Nephron (organoid): ENCODE measurements at regions not wholly inside any gene's neighbourhood (a gene's known extent, or its start where the extent isn't known, plus 50 kb on each side); places are given as distances from the start of the nearest gene placed in this dataset.

ENCODE experiments used
- H3K27ac Mint-ChIP-seq, 3 experiments: 2 replicates each; pipeline ENCODE4 v1.8.0; 2020; ENCODE audit warnings: mixed read lengths in 3 of 3, mild to moderate bottlenecking in 2 of 3, moderate library complexity in 1 of 3
- H3K27me3 Mint-ChIP-seq: 2 replicates; pipeline ENCODE4 v1.8.0; 2021; ENCODE audit warnings: low read depth, mild to moderate bottlenecking, moderate library complexity, mixed read lengths
- H3K36me3 Mint-ChIP-seq: 2 replicates; pipeline ENCODE4 v1.8.0; 2020; ENCODE audit warnings: low read depth, mixed read lengths
- H3K4me1 Mint-ChIP-seq: 2 replicates; pipeline ENCODE4 v1.8.0; 2020; ENCODE audit warnings: mixed read lengths
- H3K4me3 Mint-ChIP-seq, 3 experiments: 2 replicates each; pipeline ENCODE4 v1.8.0; 2020; ENCODE audit warnings: mild to moderate bottlenecking in 3 of 3, mixed read lengths in 3 of 3, moderate library complexity in 2 of 3
- H3K9me3 Mint-ChIP-seq: 2 replicates; pipeline ENCODE4 v1.8.0; 2020; ENCODE audit warnings: mixed read lengths
- CTCF ChIP-seq, 3 experiments: fragments of 200-600 bp; sonication (generic); IDR thresholded peaks; one replicate each; pipeline ENCODE4 v1.5.0; 2021; ENCODE audit warnings: antibody characterized with exemption in 3 of 3; ENCODE audit not compliant: unreplicated experiment in 3 of 3

DNA sequence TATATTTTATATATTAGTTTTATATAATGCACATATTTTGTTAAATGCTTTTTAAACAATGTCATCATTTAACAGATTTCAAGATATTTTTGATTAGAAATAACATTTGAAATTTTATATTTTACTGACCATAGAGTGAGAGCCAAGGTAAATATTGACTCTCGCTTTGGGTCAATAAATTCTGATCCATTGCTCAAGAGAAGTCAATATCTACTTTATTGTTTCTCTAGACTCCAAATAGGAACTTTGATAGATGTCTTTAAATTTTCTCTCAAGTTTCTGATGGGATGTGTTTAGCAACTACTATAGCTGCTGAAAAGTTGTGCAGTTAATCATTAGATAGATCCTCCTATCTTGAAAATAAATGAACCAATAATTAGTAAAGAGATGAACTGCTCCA lies 61.4 kb upstream of the ATXN7L3B start:
- no peak for TF ChIP-seq CTCF (IDR thresholded peaks at IDR 0.05; ENCODE audit: unreplicated experiment in 3 of 3)
- H3K36me3 Mint-ChIP-seq, result no peaks in the 10 kb centered on the region

DNA sequence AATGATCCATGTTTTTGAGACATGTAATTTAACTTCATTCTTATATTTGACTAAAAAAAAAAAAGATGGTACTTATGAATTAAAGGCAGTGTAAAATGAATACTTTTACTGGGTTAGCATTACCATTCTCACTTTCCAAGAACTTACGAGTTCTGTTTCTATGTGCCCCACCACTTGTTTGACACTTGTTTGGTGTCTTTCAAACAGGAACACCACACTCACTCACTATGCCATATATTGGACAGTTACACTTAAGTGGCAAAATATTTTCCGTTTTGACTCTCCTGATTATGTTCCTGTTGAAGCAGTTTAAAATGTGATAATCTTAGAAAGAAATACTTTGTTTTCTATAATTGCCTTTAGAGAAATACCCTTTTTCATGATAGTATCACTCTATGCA lies 56.6 kb upstream of the ATXN7L3B start:
- Mint-ChIP-seq H3K36me3 (no peaks in the 10 kb centered on the region), H3K27ac (no peak overlapping the region), H3K4me3 (no peak overlapping the region), H3K27me3 (no peaks in the 10 kb centered on the region), H3K9me3 (no peaks in the 10 kb centered on the region), H3K4me1 (no peaks in the 10 kb centered on the region)
- TF ChIP-seq CTCF (IDR thresholded peaks at IDR 0.05; ENCODE audit: unreplicated experiment in 3 of 3), result no peak

More for the DNA sequence above, 61.4 kb upstream of the ATXN7L3B start:
- no peaks in the 10 kb centered on the region for H3K4me1 Mint-ChIP-seq
- no peak overlapping the region for H3K27ac Mint-ChIP-seq
- no peak overlapping the region for H3K4me3 Mint-ChIP-seq
- H3K9me3 Mint-ChIP-seq, result no peaks in the 10 kb centered on the region
- no peaks in the 10 kb centered on the region for H3K27me3 Mint-ChIP-seq

DNA sequence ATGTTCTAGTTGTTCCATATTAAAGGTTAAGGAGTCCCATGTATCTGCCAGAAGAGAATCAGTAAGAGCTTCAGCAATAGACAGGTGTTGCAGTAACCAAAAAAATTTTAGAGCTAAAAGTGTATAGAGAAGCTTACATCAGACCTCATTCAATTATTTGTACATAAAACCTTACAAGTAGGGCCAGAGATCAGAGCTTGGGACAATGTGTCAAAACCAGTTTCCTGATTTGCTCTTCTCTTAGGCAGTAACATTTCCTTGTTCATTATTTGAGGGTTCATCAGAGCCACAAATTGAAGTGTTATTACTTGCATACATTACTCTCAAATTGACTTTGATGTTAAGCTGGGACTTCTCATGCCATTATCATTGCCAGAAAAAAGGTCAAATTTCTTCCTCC lies 55.5 kb upstream of the ATXN7L3B start:
- Mint-ChIP-seq H3K4me1 (no peaks in the 10 kb centered on the region), H3K36me3 (no peaks in the 10 kb centered on the region), H3K27ac (no peak overlapping the region), H3K4me3 (no peak overlapping the region), H3K9me3 (no peaks in the 10 kb centered on the region), H3K27me3 (no peaks in the 10 kb centered on the region)
- no peak for TF ChIP-seq CTCF (IDR thresholded peaks at IDR 0.05; ENCODE audit: unreplicated experiment in 3 of 3)

DNA sequence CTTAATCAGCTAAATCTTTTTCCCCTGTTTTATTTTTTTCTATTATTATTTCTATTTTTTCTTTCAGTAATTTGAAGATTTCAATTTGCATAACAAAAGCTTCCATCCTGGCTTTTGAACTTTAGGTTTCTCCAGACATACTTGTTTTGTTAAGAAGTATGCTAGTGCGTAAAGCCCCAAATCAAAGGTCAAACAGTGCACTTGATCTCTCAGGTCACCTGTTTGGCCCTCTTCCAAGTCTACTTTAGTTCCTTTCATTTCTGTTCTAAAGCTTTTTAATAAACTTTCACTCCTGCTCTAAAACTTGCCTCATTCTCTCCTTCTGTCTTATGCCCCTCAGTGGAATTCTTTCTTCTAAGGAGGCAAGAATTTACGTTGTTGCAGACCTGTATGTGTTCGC lies 54.6 kb upstream of the ATXN7L3B start:
- no peaks in the 10 kb centered on the region for H3K36me3 Mint-ChIP-seq
- no peaks in the 10 kb centered on the region for H3K4me1 Mint-ChIP-seq
- H3K9me3 Mint-ChIP-seq, result no peaks in the 10 kb centered on the region
- no peak overlapping the region for H3K27ac Mint-ChIP-seq
- no peaks in the 10 kb centered on the region for H3K27me3 Mint-ChIP-seq
- H3K4me3 Mint-ChIP-seq, result no peak overlapping the region
- no peak for TF ChIP-seq CTCF (IDR thresholded peaks at IDR 0.05; ENCODE audit: unreplicated experiment in 3 of 3)
